ENCODE measurements at regions not wholly inside any gene's neighbourhood (a gene's known extent, or its start where the extent isn't known, plus 50 kb on each side); places are given as distances from the start of the nearest gene placed in this dataset.

GRCh38 chr6:134719911-134720310 lies 230.0 kb downstream of the ALDH8A1 start:
- Histone ChIP-seq H3K36me3 (ENCODE audit: control insufficient read depth, insufficient read depth, low read length) (no peaks in the 10 kb centered on the region), H3K4me1 (replicated peaks in 1 of 2; ENCODE audit: control insufficient read depth in 2 of 2, insufficient read depth in 2 of 2, low read length in 2 of 2) (no peaks in the 10 kb centered on the region), H3K4me3 (no peak overlapping the region), H3K79me2 (ENCODE audit: control insufficient read depth, insufficient read depth, low read length) (no peaks in the 10 kb centered on the region), H3K9ac (ENCODE audit: insufficient read depth in 1 of 2, low read depth in 2 of 2, low read length in 2 of 2) (no peak overlapping the region), H3K9me1 (ENCODE audit: control insufficient read depth, insufficient read depth, low read length) (no peaks in the 10 kb centered on the region), H3K27ac (ENCODE audit: extremely low read depth, low read depth, low read length) (no peak overlapping the region), H2AFZ (ENCODE audit: low read depth, low read length) (no peak overlapping the region), H3K9me3 (replicated peaks; ENCODE audit: control insufficient read depth, insufficient read depth, low read depth, low read length) (no peaks in the 10 kb centered on the region), H3K27me3 (ENCODE audit: control insufficient read depth in 2 of 2, insufficient read depth in 2 of 2, low read length in 2 of 2) (peaks cover 5 to 9% of the 10 kb centered on the region in 2 experiments; a peak in 3 of 5 replicates), H4K20me1 (replicated peaks; ENCODE audit: control insufficient read depth, insufficient read depth, low read length) (no peaks in the 10 kb centered on the region), H3K4me2 (ENCODE audit: insufficient read depth, low read length) (no peak overlapping the region)
- intact Hi-C loops (cut with micrococcal nuclease): no loop called here
- 2% methylated on average over 2 of the region's 2 CpGs for WGBS (ENCODE audit: insufficient coverage, low coverage, missing lambda C conversion rate)
- CTCF ChIA-PET (ENCODE audit: low intra/inter-chr PET ratio): no interaction called here
- ATAC-seq: no peak
- no peak for DNase-seq (ENCODE audit: extremely low read depth in 1 of 4, low spot score in 3 of 4)
- in situ Hi-C loops (cut with MboI): no loop called here
- no TSS peak for BruUV-seq (replicated peaks)
- FAIRE-seq: no peak
- POLR2A ChIA-PET: interaction anchor here (1.4 kb wide), 1 partner anchor 18 kb away, joined by 3 read pairs; no protein-coding TSS in a partner anchor
- no peak for TF ChIP-seq KAT7 (CRISPR knock-in tag; IDR thresholded peaks at IDR 0.05; ENCODE audit: borderline replicate concordance)
- TF ChIP-seq SMC3 (conservative IDR thresholded peaks at IDR 0.05; ENCODE audit: insufficient read depth, low read depth, low read length): no peak
- TF ChIP-seq, protein P1, sequence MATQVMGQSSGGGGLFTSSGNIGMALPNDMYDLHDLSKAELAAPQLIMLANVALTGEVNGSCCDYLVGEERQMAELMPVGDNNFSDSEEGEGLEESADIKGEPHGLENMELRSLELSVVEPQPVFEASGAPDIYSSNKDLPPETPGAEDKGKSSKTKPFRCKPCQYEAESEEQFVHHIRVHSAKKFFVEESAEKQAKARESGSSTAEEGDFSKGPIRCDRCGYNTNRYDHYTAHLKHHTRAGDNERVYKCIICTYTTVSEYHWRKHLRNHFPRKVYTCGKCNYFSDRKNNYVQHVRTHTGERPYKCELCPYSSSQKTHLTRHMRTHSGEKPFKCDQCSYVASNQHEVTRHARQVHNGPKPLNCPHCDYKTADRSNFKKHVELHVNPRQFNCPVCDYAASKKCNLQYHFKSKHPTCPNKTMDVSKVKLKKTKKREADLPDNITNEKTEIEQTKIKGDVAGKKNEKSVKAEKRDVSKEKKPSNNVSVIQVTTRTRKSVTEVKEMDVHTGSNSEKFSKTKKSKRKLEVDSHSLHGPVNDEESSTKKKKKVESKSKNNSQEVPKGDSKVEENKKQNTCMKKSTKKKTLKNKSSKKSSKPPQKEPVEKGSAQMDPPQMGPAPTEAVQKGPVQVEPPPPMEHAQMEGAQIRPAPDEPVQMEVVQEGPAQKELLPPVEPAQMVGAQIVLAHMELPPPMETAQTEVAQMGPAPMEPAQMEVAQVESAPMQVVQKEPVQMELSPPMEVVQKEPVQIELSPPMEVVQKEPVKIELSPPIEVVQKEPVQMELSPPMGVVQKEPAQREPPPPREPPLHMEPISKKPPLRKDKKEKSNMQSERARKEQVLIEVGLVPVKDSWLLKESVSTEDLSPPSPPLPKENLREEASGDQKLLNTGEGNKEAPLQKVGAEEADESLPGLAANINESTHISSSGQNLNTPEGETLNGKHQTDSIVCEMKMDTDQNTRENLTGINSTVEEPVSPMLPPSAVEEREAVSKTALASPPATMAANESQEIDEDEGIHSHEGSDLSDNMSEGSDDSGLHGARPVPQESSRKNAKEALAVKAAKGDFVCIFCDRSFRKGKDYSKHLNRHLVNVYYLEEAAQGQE (IDR thresholded peaks at IDR 0.05; ENCODE audit: borderline replicate concordance): no peak
- TF ChIP-seq, protein P1 (CRISPR knock-in tag; IDR thresholded peaks at IDR 0.05; ENCODE audit: low read depth): no peak
- no peak for TF ChIP-seq RFX7 (CRISPR knock-in tag; IDR thresholded peaks at IDR 0.05)
- TF ChIP-seq ZNF121 (CRISPR knock-in tag; conservative IDR thresholded peaks at IDR 0.05): no peak
- TF ChIP-seq PTRF (tag; IDR thresholded peaks at IDR 0.05): no peak
- TF ChIP-seq PKNOX1 (IDR thresholded peaks at IDR 0.05): no peak
